DMS79 treated with DMSO at 0.1 percent for 48 hours (cell line): ENCODE measurements at regions not wholly inside any gene's neighbourhood (a gene's known extent, or its start where the extent isn't known, plus 50 kb on each side); places are given as distances from the start of the nearest gene placed in this dataset.
"Not testable (repeated sequence)": the region's sequence is repeated elsewhere in the genome, so short reads cannot be mapped to it uniquely, and the experiment has no call there.

Experiments used
- DNase-seq: peaks from one replicate; lab custom pipeline; 2025; lab: John Stamatoyannopoulos, UW

GRCh38 chr18:40357536-40357935 is 1597.5 kb upstream of the PIK3C3 start:
- DNase-seq = no peak

GRCh38 chr18:40356168-40356567 is 1598.9 kb upstream of the PIK3C3 start:
- DNase-seq = no peak

GRCh38 chr18:40355726-40356125 is 1599.3 kb upstream of the PIK3C3 start:
- DNase-seq = no peak

GRCh38 chr18:40348196-40348595 is 1606.8 kb upstream of the PIK3C3 start:
- no peak for DNase-seq

- DNase-seq = no peak
These were observed 1607.8 kb upstream of the PIK3C3 start for GRCh38 chr18:40347261-40347660.

GRCh38 chr18:40346146-40346545 is 1608.9 kb upstream of the PIK3C3 start:
- DNase-seq = no peak

GRCh38 chr18:40341701-40342100 is 1613.3 kb upstream of the PIK3C3 start:
- no peak for DNase-seq

- no peak for DNase-seq
These were observed 1616.8 kb upstream of the PIK3C3 start for GRCh38 chr18:40338284-40338683.

GRCh38 chr18:40326985-40327384 is 1628.0 kb upstream of the PIK3C3 start:
- no peak for DNase-seq

- no peak for DNase-seq
These were observed 1629.0 kb upstream of the PIK3C3 start for GRCh38 chr18:40325988-40326387.

- DNase-seq = no peak
These were observed 1640.8 kb upstream of the PIK3C3 start for GRCh38 chr18:40314199-40314598.

GRCh38 chr18:40313030-40313642 is 1641.9 kb upstream of the PIK3C3 start:
- no peak for DNase-seq

- DNase-seq = no peak
These were observed 1647.4 kb upstream of the PIK3C3 start for GRCh38 chr18:40307627-40308026.

- no peak for DNase-seq
These were observed 1658.2 kb upstream of the PIK3C3 start for GRCh38 chr18:40296717-40297413.

GRCh38 chr18:40292985-40293710 is 1661.9 kb upstream of the PIK3C3 start:
- no peak for DNase-seq

GRCh38 chr18:40283560-40283959 is 1671.5 kb upstream of the PIK3C3 start:
- no peak for DNase-seq

- not testable (repeated sequence) for DNase-seq
These were observed 1673.7 kb upstream of the PIK3C3 start for GRCh38 chr18:40281356-40281755.

- no peak for DNase-seq
These were observed 1680.3 kb upstream of the PIK3C3 start for GRCh38 chr18:40274618-40275196.

- DNase-seq = no peak
These were observed 1682.3 kb upstream of the PIK3C3 start for GRCh38 chr18:40272630-40273231.

- DNase-seq = no peak
These were observed 1695.8 kb upstream of the PIK3C3 start for GRCh38 chr18:40259115-40259835.

- DNase-seq = no peak
These were observed 1696.7 kb upstream of the PIK3C3 start for GRCh38 chr18:40258311-40258710.

GRCh38 chr18:40250236-40250635 is 1704.8 kb upstream of the PIK3C3 start:
- no peak for DNase-seq
